PC-3 (cell line): ENCODE measurements at regions not wholly inside any gene's neighbourhood (a gene's known extent, or its start where the extent isn't known, plus 50 kb on each side); places are given as distances from the start of the nearest gene placed in this dataset.

ENCODE experiments used
- ATAC-seq: fragments of 200-7000 bp; cut with Tn5 transposase; 2 replicates; pipeline ENCODE4 v1.9.1; 2020; ENCODE audit warnings: mild to moderate bottlenecking, moderate library complexity
- BruUV-seq: library from RNA; stranded (reverse); fragments of 400-500 nt; replicated peaks from 2 replicates; lab custom pipeline; 2021; lab: Mats Ljungman, UMichigan
- CTCF ChIA-PET: fragments of 300-600 bp; sonication (Branson Sonifier 250); formaldehyde crosslinking; loops from one replicate; lab custom pipeline; 2022; ENCODE audit warnings: antibody characterized with exemption; lab: Charles Lee
- POLR2A ChIA-PET: fragments of 300-600 bp; sonication (Branson Sonifier 250); formaldehyde crosslinking; loops from one replicate; lab custom pipeline; 2022; ENCODE audit warnings: antibody characterized with exemption; ENCODE audit not compliant: unreplicated experiment; lab: Charles Lee
- DNase-seq: peaks from one replicate; pipeline ENCODE4 v3.0.0-alpha.2; 2015
- H2AFZ ChIP-seq: fragments of 300-600 bp; sonication (generic); 2 replicates; pipeline ENCODE4 v1.6.0; 2016; ENCODE audit warnings: antibody characterized with exemption, low read length
- H3F3A ChIP-seq: fragments of 300-600 bp; sonication (generic); one replicate; pipeline ENCODE4 v1.6.0; 2017; ENCODE audit warnings: antibody characterized with exemption, low read length, control low read depth, mild to moderate bottlenecking; ENCODE audit not compliant: unreplicated experiment
- H3K27ac ChIP-seq: fragments of 300-600 bp; sonication (generic); 2 replicates; pipeline ENCODE4 v1.5.1; 2016; ENCODE audit warnings: mild to moderate bottlenecking, low read length
- H3K27me3 ChIP-seq: fragments of 300-600 bp; sonication (generic); 2 replicates; pipeline ENCODE4 v1.6.1; 2016; ENCODE audit warnings: low read length, mixed read lengths
- H3K36me3 ChIP-seq: fragments of 300-600 bp; sonication (generic); 2 replicates; pipeline ENCODE4 v1.6.1; 2016; ENCODE audit warnings: low read depth, mixed run types, low read length, mixed read lengths
- H3K4me1 ChIP-seq: fragments of 300-600 bp; sonication (generic); 2 replicates; pipeline ENCODE4 v1.5.1; 2016; ENCODE audit warnings: low read length; ENCODE audit not compliant: insufficient read depth
- H3K4me2 ChIP-seq: fragments of 300-600 bp; sonication (generic); 2 replicates; pipeline ENCODE4 v1.6.0; 2016; ENCODE audit warnings: low read length
- H3K4me3 ChIP-seq: fragments of 300-600 bp; sonication (generic); 2 replicates; pipeline ENCODE4 v1.5.1; 2016; ENCODE audit warnings: mild to moderate bottlenecking, low read length, mixed read lengths
- H3K79me2 ChIP-seq: fragments of 300-600 bp; sonication (generic); 2 replicates; pipeline ENCODE4 v1.6.1; 2017; ENCODE audit warnings: low read length, mixed read lengths
- H3K9ac ChIP-seq: fragments of 300-600 bp; sonication (generic); 2 replicates; pipeline ENCODE4 v1.6.0; 2016; ENCODE audit warnings: mild to moderate bottlenecking, low read length
- H3K9me2 ChIP-seq: fragments of 300-600 bp; sonication (generic); replicated peaks from 2 replicates; pipeline ENCODE4 v1.6.1; 2016; ENCODE audit warnings: mixed run types, low read length, mixed read lengths
- H3K9me3 ChIP-seq: fragments of 300-600 bp; sonication (generic); 2 replicates; pipeline ENCODE4 v1.6.1; 2016; ENCODE audit warnings: low read length, mixed read lengths
- H4K20me1 ChIP-seq: fragments of 300-600 bp; sonication (generic); 2 replicates; pipeline ENCODE4 v1.6.1; 2016; ENCODE audit warnings: low read length, mixed read lengths
- EZH2 ChIP-seq: fragments of 300-600 bp; sonication (generic); IDR thresholded peaks from one replicate; pipeline ENCODE4 v1.6.1; 2017; ENCODE audit warnings: antibody characterized with exemption, mild to moderate bottlenecking, low read length; ENCODE audit not compliant: unreplicated experiment
- EZH2phosphoT487 ChIP-seq: fragments of 300-600 bp; sonication (generic); IDR thresholded peaks from 2 replicates; pipeline ENCODE4 v1.6.1; 2018; ENCODE audit warnings: mild to moderate bottlenecking, antibody characterized with exemption, low read length, borderline replicate concordance
- intact Hi-C: fragments of 100-400 bp; cut with micrococcal nuclease; formaldehyde crosslinking; loops from 2 replicates; pipeline ENCODE4 v1.9.0; 2023
- TF ChIP-seq, protein P1 (sequence below): fragments of 300-600 bp; sonication (generic); conservative IDR thresholded peaks from 2 replicates; pipeline ENCODE4 v1.5.1; 2017; ENCODE audit warnings: antibody characterized with exemption, low read depth, mild to moderate bottlenecking, low read length

DNA sequence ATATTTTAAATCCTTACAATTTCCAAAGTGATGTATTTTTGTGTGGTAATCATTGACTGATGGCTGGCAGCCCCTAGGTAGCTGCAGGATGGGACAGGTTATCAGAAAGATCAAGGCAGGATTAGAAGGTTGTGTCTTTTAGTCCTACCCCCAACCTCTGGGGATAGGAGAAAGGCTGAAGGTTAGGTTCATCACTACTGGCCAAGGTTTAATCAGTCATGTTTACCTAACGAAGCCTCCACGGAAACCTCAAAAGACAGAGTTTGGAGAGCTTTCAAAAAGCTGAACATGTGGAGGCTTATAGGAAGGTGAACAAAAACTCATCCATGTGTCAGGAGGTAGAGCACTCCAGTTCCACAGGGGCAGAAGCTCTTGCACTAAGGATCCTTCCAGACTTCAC, 77.5 kb upstream of the CD163 start:
- Histone ChIP-seq H3K4me2 (no peak overlapping the region), H3K79me2 (no peaks in the 10 kb centered on the region), H2AFZ (no peak overlapping the region), H3K4me1 (no peaks in the 10 kb centered on the region), H3K27me3 (no peaks in the 10 kb centered on the region), H3K4me3 (no peak overlapping the region), H3K9me2 (no peaks in the 10 kb centered on the region), H3K27ac (no peak overlapping the region), H3K9me3 (no peaks in the 10 kb centered on the region), H4K20me1 (no peaks in the 10 kb centered on the region), H3K9ac (no peak overlapping the region), H3F3A (no peaks in the 10 kb centered on the region), H3K36me3 (no peaks in the 10 kb centered on the region)
- no TSS peak for BruUV-seq
- intact Hi-C loops, result no loop called here
- DNase-seq (no peak), ATAC-seq (no peak)
- ChIA-PET CTCF (no interaction called here), POLR2A (no interaction called here)
- TF ChIP-seq EZH2phosphoT487 (no peak), EZH2 (no peak)
- TF ChIP-seq, protein P1, sequence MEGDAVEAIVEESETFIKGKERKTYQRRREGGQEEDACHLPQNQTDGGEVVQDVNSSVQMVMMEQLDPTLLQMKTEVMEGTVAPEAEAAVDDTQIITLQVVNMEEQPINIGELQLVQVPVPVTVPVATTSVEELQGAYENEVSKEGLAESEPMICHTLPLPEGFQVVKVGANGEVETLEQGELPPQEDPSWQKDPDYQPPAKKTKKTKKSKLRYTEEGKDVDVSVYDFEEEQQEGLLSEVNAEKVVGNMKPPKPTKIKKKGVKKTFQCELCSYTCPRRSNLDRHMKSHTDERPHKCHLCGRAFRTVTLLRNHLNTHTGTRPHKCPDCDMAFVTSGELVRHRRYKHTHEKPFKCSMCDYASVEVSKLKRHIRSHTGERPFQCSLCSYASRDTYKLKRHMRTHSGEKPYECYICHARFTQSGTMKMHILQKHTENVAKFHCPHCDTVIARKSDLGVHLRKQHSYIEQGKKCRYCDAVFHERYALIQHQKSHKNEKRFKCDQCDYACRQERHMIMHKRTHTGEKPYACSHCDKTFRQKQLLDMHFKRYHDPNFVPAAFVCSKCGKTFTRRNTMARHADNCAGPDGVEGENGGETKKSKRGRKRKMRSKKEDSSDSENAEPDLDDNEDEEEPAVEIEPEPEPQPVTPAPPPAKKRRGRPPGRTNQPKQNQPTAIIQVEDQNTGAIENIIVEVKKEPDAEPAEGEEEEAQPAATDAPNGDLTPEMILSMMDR, result no peak

- H3K9me3 ChIP-seq, result no peaks in the 10 kb centered on the region
- POLR2A ChIA-PET, result no interaction called here
- ATAC-seq (no peak), DNase-seq (no peak)
- no peaks in the 10 kb centered on the region for H3K9me2 ChIP-seq
- H3K27me3 ChIP-seq, result no peaks in the 10 kb centered on the region
- H3K4me3 ChIP-seq, result no peak overlapping the region
- no peak overlapping the region for H3K27ac ChIP-seq
- no peak overlapping the region for H2AFZ ChIP-seq
- no peaks in the 10 kb centered on the region for H3F3A ChIP-seq
- no peak overlapping the region for H3K4me2 ChIP-seq
- CTCF ChIA-PET, result no interaction called here
- H3K36me3 ChIP-seq, result no peaks in the 10 kb centered on the region
- no TSS peak for BruUV-seq
- intact Hi-C loops, result no loop called here
- TF ChIP-seq EZH2phosphoT487, result no peak
- TF ChIP-seq, protein P1, result no peak
- no peak for TF ChIP-seq EZH2
- H4K20me1 ChIP-seq, result no peaks in the 10 kb centered on the region
- H3K9ac ChIP-seq, result no peak overlapping the region
- H3K79me2 ChIP-seq, result no peaks in the 10 kb centered on the region
- no peaks in the 10 kb centered on the region for H3K4me1 ChIP-seq
These were observed 67.7 kb upstream of the CD163 start for GRCh38 chr12:7571257-7571656.

- ChIA-PET CTCF (no interaction called here), POLR2A (no interaction called here)
These were observed 53.6 kb upstream of the CD163 start for GRCh38 chr12:7557227-7557626.

More at GRCh38 chr12:7557227-7557626, 53.6 kb upstream of the CD163 start:
- H3K9me2 ChIP-seq, result no peaks in the 10 kb centered on the region
- BruUV-seq, result no TSS peak
- no peak overlapping the region for H3K4me2 ChIP-seq
- H3K4me1 ChIP-seq, result no peaks in the 10 kb centered on the region
- no peaks in the 10 kb centered on the region for H3F3A ChIP-seq
- H3K36me3 ChIP-seq, result no peaks in the 10 kb centered on the region
- TF ChIP-seq, protein P1, result no peak
- TF ChIP-seq EZH2 (no peak), EZH2phosphoT487 (no peak)
- H3K79me2 ChIP-seq, result no peaks in the 10 kb centered on the region
- DNase-seq, result no peak
- H3K27ac ChIP-seq, result no peak overlapping the region
- H4K20me1 ChIP-seq, result no peaks in the 10 kb centered on the region
- intact Hi-C loops, result no loop called here
- no peak overlapping the region for H2AFZ ChIP-seq
- no peak overlapping the region for H3K4me3 ChIP-seq
- ATAC-seq, result no peak
- H3K27me3 ChIP-seq, result no peaks in the 10 kb centered on the region
- H3K9me3 ChIP-seq, result no peaks in the 10 kb centered on the region
- no peak overlapping the region for H3K9ac ChIP-seq
